ENCODE measurements at regions not wholly inside any gene's neighbourhood (a gene's known extent, or its start where the extent isn't known, plus 50 kb on each side); places are given as distances from the start of the nearest gene placed in this dataset.

GRCh38 chr3:44031387-44032380, 210.0 kb upstream of the TOPAZ1 start:
- peaks cover 0 to 62% (median 41%) of the 10 kb centered on the region in 7 donors for H3K27me3 ChIP-seq
- H3K4me1 ChIP-seq: no peaks in the 10 kb centered on the region
- H3K27ac ChIP-seq: no peak overlapping the region
- no peak for TF ChIP-seq CTCF (IDR thresholded peaks at IDR 0.05)
- ATAC-seq: no peak
- no peaks in the 10 kb centered on the region for H3K36me3 ChIP-seq
- intact Hi-C loops (cut with DNase I): no loop called here
- WGBS, 2 donors: 77 to 80% methylated on average over 16 of the region's 16 CpGs
- DNase-seq: no peak
- no peak overlapping the region for H3K4me3 ChIP-seq
- H3K9me3 ChIP-seq: no peaks in the 10 kb centered on the region

GRCh38 chr3:44032487-44032886, 209.2 kb upstream of the TOPAZ1 start:
- Histone ChIP-seq H3K4me1 (no peaks in the 10 kb centered on the region), H3K4me3 (no peak overlapping the region), H3K27ac (no peak overlapping the region), H3K36me3 (no peaks in the 10 kb centered on the region), H3K27me3 (peaks cover 0 to 58% (median 36%) of the 10 kb centered on the region in 7 donors), H3K9me3 (no peaks in the 10 kb centered on the region)
- no peak for TF ChIP-seq CTCF (IDR thresholded peaks at IDR 0.05)
- DNase-seq: no peak
- no peak for ATAC-seq
- intact Hi-C loops (cut with DNase I): no loop called here
- 65 to 76% methylated on average over 3 of the region's 3 CpGs for WGBS, 2 donors

- H3K27ac ChIP-seq: no peak overlapping the region
- TF ChIP-seq CTCF (IDR thresholded peaks at IDR 0.05): no peak
- DNase-seq: no peak
- no peaks in the 10 kb centered on the region for H3K36me3 ChIP-seq
- no peak overlapping the region for H3K4me3 ChIP-seq
- H3K4me1 ChIP-seq: no peaks in the 10 kb centered on the region
- H3K27me3 ChIP-seq: peaks cover 0 to 58% (median 30%) of the 10 kb centered on the region in 7 donors
- intact Hi-C loops (cut with DNase I): no loop called here
- WGBS, 2 donors: 61 to 91% methylated on average over 2 of the region's 2 CpGs
- ATAC-seq: no peak
- H3K9me3 ChIP-seq: no peaks in the 10 kb centered on the region
Measured at GRCh38 chr3:44033123-44033522, 208.6 kb upstream of the TOPAZ1 start.

- intact Hi-C loops (cut with DNase I): no loop called here
- Histone ChIP-seq H3K36me3 (no peaks in the 10 kb centered on the region), H3K4me1 (no peaks in the 10 kb centered on the region), H3K9me3 (no peaks in the 10 kb centered on the region), H3K27me3 (peaks cover 0 to 39% (median 11%) of the 10 kb centered on the region in 7 donors), H3K4me3 (no peak overlapping the region), H3K27ac (no peak overlapping the region)
- ATAC-seq (no peak), DNase-seq (no peak)
- TF ChIP-seq CTCF (IDR thresholded peaks at IDR 0.05): no peak
- WGBS, 2 donors: 40 to 49% methylated on average over 5 of the region's 5 CpGs
Measured at GRCh38 chr3:44036850-44037249, 204.8 kb upstream of the TOPAZ1 start.
